ENCODE measurements at regions not wholly inside any gene's neighbourhood (a gene's known extent, or its start where the extent isn't known, plus 50 kb on each side); places are given as distances from the start of the nearest gene placed in this dataset.

DNA sequence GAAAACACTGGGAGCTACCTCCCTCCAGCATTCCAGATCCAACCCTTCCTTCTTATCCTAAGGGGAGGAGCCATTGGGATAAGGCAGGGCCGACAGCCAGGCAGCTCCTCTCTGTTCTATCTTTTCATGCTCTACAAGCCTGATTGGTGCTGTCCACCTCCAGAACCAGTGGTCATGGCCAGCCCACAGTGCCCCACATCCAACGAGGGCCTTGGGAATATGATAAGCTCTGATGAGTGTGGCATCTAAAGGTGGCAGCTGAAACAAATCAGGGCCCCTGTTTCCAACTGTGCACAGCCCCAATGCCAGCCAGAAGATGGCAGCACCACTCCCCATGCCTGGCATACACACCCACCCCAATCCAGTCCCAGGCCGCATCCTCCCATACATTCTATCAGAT is 329.3 kb downstream of the C1D start:
- TF ChIP-seq, protein P1, sequence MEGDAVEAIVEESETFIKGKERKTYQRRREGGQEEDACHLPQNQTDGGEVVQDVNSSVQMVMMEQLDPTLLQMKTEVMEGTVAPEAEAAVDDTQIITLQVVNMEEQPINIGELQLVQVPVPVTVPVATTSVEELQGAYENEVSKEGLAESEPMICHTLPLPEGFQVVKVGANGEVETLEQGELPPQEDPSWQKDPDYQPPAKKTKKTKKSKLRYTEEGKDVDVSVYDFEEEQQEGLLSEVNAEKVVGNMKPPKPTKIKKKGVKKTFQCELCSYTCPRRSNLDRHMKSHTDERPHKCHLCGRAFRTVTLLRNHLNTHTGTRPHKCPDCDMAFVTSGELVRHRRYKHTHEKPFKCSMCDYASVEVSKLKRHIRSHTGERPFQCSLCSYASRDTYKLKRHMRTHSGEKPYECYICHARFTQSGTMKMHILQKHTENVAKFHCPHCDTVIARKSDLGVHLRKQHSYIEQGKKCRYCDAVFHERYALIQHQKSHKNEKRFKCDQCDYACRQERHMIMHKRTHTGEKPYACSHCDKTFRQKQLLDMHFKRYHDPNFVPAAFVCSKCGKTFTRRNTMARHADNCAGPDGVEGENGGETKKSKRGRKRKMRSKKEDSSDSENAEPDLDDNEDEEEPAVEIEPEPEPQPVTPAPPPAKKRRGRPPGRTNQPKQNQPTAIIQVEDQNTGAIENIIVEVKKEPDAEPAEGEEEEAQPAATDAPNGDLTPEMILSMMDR (conservative IDR thresholded peaks at IDR 0.05; ENCODE audit: low read depth in 2 of 2), result peak; percentile 57 to 83
- TF ChIP-seq EZH2 (IDR thresholded peaks at IDR 0.05; ENCODE audit: low read depth, unreplicated experiment) (no peak), POLR2AphosphoS5 (IDR thresholded peaks at IDR 0.05; ENCODE audit: low read depth) (no peak), JUNB (IDR thresholded peaks at IDR 0.05; ENCODE audit: unreplicated experiment) (no peak), CREB1 (CRISPR knock-in tag; IDR thresholded peaks at IDR 0.05; ENCODE audit: low read depth) (no peak), EZH2phosphoT487 (IDR thresholded peaks at IDR 0.05; ENCODE audit: unreplicated experiment) (no peak), NANOG (IDR thresholded peaks at IDR 0.05; ENCODE audit: borderline replicate concordance) (no peak), STAT1 (IDR thresholded peaks at IDR 0.05; ENCODE audit: unreplicated experiment) (no peak), ZNF331 (CRISPR knock-in tag; IDR thresholded peaks at IDR 0.05; ENCODE audit: low read depth) (no peak), ZNF114 (CRISPR knock-in tag; IDR thresholded peaks at IDR 0.05) (no peak)
- TF ChIP-seq, protein P2, sequence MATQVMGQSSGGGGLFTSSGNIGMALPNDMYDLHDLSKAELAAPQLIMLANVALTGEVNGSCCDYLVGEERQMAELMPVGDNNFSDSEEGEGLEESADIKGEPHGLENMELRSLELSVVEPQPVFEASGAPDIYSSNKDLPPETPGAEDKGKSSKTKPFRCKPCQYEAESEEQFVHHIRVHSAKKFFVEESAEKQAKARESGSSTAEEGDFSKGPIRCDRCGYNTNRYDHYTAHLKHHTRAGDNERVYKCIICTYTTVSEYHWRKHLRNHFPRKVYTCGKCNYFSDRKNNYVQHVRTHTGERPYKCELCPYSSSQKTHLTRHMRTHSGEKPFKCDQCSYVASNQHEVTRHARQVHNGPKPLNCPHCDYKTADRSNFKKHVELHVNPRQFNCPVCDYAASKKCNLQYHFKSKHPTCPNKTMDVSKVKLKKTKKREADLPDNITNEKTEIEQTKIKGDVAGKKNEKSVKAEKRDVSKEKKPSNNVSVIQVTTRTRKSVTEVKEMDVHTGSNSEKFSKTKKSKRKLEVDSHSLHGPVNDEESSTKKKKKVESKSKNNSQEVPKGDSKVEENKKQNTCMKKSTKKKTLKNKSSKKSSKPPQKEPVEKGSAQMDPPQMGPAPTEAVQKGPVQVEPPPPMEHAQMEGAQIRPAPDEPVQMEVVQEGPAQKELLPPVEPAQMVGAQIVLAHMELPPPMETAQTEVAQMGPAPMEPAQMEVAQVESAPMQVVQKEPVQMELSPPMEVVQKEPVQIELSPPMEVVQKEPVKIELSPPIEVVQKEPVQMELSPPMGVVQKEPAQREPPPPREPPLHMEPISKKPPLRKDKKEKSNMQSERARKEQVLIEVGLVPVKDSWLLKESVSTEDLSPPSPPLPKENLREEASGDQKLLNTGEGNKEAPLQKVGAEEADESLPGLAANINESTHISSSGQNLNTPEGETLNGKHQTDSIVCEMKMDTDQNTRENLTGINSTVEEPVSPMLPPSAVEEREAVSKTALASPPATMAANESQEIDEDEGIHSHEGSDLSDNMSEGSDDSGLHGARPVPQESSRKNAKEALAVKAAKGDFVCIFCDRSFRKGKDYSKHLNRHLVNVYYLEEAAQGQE (IDR thresholded peaks at IDR 0.05; ENCODE audit: unreplicated experiment), result no peak
- TF ChIP-seq, protein P3, sequence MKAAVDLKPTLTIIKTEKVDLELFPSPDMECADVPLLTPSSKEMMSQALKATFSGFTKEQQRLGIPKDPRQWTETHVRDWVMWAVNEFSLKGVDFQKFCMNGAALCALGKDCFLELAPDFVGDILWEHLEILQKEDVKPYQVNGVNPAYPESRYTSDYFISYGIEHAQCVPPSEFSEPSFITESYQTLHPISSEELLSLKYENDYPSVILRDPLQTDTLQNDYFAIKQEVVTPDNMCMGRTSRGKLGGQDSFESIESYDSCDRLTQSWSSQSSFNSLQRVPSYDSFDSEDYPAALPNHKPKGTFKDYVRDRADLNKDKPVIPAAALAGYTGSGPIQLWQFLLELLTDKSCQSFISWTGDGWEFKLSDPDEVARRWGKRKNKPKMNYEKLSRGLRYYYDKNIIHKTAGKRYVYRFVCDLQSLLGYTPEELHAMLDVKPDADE (IDR thresholded peaks at IDR 0.05), result no peak
